ENCODE measurements at regions not wholly inside any gene's neighbourhood (a gene's known extent, or its start where the extent isn't known, plus 50 kb on each side); places are given as distances from the start of the nearest gene placed in this dataset.

DNA sequence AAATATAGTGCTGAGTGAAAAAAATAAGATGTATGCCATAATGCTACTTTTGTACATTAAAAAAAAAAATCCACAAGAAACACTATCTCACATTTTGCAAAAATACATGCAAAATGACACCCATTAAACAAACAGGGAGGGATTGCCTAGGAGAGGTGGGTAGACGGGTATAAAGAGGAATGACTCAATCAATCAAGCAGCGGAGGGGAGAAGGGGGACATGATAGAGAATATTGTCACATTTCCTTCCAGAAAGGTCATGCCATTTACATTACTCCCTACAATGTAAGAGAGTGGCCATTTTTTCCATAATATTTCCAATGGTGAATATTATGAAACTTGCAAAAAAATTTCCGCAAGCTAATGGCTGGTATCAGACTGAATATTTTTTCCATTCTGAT lies 542.3 kb upstream of the TNP1 start:
- ATAC-seq (replicated peaks; ENCODE audit: extremely low read depth, poor library complexity, severe bottlenecking), result no peak
- H3K9me3 Mint-ChIP-seq, result no peaks in the 10 kb centered on the region
- peaks cover 9% of the 10 kb centered on the region for H3K4me1 Mint-ChIP-seq
- H3K36me3 Mint-ChIP-seq (ENCODE audit: insufficient read depth), result no peaks in the 10 kb centered on the region
- H3K4me3 Mint-ChIP-seq, result no peak overlapping the region
- H3K27me3 Mint-ChIP-seq, result no peaks in the 10 kb centered on the region
- DNase-seq (ENCODE audit: low spot score in 2 of 2), result no peak
- no peak overlapping the region for H3K27ac Mint-ChIP-seq (ENCODE audit: low read depth)

DNA sequence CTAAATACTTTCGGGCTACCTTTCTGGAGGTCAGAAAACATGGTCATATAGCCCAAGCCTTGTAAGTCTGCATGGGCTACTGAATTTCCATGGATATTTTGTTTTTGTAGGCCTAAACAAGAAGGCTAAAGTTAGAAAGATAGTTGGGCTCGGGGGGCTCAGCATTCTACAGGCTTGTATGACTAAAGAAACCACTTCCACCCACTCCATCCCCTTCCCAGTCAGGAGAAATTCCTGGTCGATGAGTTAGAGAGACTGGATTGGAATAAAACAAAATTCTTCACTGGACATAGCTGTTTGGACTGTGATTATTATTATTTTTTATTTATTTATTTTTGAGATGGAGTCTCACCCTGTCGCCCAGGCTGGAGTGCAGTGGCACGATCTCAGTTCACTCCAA lies 539.4 kb upstream of the TNP1 start:
- Mint-ChIP-seq H3K36me3 (ENCODE audit: insufficient read depth) (no peaks in the 10 kb centered on the region), H3K27ac (ENCODE audit: low read depth) (no peak overlapping the region), H3K27me3 (no peaks in the 10 kb centered on the region), H3K4me1 (peaks cover 9% of the 10 kb centered on the region), H3K9me3 (no peaks in the 10 kb centered on the region), H3K4me3 (no peak overlapping the region)
- ATAC-seq (replicated peaks; ENCODE audit: extremely low read depth, poor library complexity, severe bottlenecking) (no peak), DNase-seq (ENCODE audit: low spot score in 2 of 2) (no peak)

DNA sequence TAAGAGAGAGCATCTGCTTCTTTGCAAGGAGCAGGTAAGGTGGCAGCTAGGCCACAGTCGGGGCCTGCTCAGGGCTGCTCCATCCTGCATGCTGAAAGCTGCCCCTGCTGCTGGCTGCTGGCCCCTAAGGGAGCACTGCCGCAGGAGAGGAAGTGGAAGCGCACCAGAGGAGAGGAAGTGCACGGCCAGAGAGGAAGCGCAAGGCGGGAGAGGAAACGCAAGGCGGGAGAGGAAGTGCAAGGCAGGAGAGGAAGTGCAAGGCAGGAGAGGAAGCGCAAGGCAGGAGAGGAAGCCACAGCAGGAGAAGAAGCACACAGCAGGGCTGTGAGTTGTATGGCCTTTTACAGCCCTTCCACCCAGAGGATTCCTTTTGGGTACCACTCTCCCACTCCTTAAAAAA lies 539.0 kb upstream of the TNP1 start:
- H3K4me1 Mint-ChIP-seq, result peaks cover 9% of the 10 kb centered on the region
- DNase-seq (ENCODE audit: low spot score in 2 of 2) (no peak), ATAC-seq (replicated peaks; ENCODE audit: extremely low read depth, poor library complexity, severe bottlenecking) (no peak)

DNA sequence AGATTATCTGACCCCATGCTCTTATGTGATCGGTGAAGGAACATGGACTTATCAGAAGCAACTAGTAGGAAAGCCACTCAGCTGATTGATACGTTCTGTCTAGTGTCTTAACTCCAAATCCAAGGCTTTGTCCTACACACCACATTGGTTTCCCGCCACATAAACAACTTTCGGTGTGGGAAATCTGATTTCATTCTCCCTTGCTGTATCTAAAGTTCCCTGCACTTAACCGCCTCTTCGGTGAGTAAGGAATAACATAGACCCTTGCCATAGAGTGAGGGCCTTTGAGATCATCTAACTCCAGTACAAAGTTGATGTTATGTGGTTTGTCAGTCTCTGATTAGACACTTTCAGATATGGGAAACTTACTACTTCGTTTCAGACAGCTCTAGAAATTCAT lies 538.2 kb upstream of the TNP1 start:
- no peak for ATAC-seq (replicated peaks; ENCODE audit: extremely low read depth, poor library complexity, severe bottlenecking)
- Mint-ChIP-seq H3K27ac (ENCODE audit: low read depth) (no peak overlapping the region), H3K9me3 (no peaks in the 10 kb centered on the region), H3K36me3 (ENCODE audit: insufficient read depth) (no peaks in the 10 kb centered on the region), H3K4me1 (peaks cover 9% of the 10 kb centered on the region), H3K4me3 (no peak overlapping the region), H3K27me3 (no peaks in the 10 kb centered on the region)
- no peak for DNase-seq (ENCODE audit: low spot score in 2 of 2)

More for the DNA sequence above, 539.0 kb upstream of the TNP1 start:
- H3K4me3 Mint-ChIP-seq, result peak overlapping the region; percentile 45
- peak overlapping the region; percentile 84 for H3K27ac Mint-ChIP-seq (ENCODE audit: low read depth)
- no peaks in the 10 kb centered on the region for H3K27me3 Mint-ChIP-seq
- no peaks in the 10 kb centered on the region for H3K36me3 Mint-ChIP-seq (ENCODE audit: insufficient read depth)
- H3K9me3 Mint-ChIP-seq, result no peaks in the 10 kb centered on the region

DNA sequence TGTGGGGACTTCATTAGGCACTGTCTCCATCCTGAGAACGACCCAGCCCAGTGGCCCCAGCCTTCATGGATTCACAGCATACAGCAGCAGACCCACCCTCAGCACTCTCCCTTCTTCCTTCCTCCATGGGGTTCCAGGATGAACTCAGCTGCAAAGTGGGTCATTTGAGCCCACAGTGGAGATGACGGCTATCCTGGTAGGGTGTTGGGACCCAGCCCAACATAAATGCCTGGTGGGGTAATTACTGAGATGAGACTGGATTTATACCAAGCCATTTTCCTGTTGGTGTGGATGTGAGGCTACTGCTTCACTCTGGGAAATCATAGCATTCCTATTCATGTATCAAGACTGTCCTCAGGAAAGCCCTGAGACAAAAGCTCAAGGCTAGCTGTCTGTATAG lies 536.7 kb upstream of the TNP1 start:
- H3K4me1 Mint-ChIP-seq, result peaks cover 9% of the 10 kb centered on the region
- H3K27me3 Mint-ChIP-seq, result no peaks in the 10 kb centered on the region
- no peak overlapping the region for H3K27ac Mint-ChIP-seq (ENCODE audit: low read depth)
- H3K4me3 Mint-ChIP-seq, result no peak overlapping the region
- H3K9me3 Mint-ChIP-seq, result peaks cover 4% of the 10 kb centered on the region
- DNase-seq (ENCODE audit: low spot score in 2 of 2) (no peak), ATAC-seq (replicated peaks; ENCODE audit: extremely low read depth, poor library complexity, severe bottlenecking) (no peak)
- H3K36me3 Mint-ChIP-seq (ENCODE audit: insufficient read depth), result no peaks in the 10 kb centered on the region

DNA sequence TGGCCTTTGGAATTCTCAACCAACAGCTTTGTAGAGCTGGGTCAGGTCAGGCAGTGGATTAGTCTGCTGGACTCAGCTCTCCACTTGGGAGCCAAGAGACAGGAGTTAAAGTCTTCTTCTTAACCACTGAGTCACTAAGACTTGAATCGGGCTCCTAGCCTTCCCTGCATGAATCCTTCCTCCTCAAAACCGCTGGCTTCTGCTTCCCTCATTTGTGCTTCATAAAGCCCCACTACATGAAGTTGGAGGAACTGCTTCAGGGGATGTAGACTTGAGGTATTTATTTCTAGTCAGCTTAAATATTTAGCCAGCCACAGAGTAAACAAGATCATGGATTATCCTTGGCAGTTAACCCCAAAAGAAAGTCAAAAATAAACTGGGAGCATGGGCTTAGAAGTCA lies 536.3 kb upstream of the TNP1 start:
- Mint-ChIP-seq H3K27ac (ENCODE audit: low read depth) (no peak overlapping the region), H3K4me3 (no peak overlapping the region), H3K36me3 (ENCODE audit: insufficient read depth) (no peaks in the 10 kb centered on the region), H3K4me1 (peaks cover 9% of the 10 kb centered on the region), H3K9me3 (peaks cover 7% of the 10 kb centered on the region), H3K27me3 (no peaks in the 10 kb centered on the region)
- DNase-seq (ENCODE audit: low spot score in 2 of 2) (no peak), ATAC-seq (replicated peaks; ENCODE audit: extremely low read depth, poor library complexity, severe bottlenecking) (no peak)

DNA sequence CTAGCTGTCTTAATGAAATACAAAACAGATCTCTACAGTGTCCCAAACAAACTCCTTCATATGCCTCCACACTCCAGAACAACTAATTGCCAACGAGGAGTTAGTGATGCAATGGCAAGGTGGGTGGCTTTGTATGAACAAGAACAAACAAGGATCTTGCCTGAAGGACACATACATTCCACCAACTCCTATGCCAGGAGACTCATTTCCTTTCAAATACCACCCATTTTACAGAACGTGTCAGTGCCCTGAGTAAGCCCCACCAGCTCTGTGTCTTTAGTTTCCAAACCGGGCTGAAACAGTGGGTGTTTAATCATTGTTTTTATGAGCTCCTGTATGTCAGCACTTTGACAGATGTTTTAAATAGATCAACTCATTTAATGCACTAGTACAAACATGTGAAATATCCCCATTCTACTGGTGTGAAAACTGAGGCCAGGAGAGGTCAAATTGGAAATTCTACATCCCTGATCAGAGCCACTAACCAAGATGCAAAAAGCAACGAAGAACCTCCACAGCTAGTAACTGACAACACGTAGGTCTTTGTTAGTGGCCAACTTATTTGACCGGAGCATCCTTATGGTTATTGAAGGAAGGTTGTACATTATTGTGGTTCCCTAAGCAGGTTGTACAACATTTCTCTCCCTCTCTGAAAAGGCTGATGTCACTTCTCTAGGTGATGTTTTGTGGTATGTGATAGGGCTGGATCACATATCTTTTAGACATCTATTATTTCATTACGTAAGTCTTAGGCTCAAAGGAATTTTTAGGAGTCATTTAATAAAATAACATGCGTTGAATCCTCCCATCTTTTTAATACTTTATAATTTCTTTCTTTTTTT lies 534.9 kb upstream of the TNP1 start:
- no peak overlapping the region for H3K4me3 Mint-ChIP-seq
- no peak for ATAC-seq (replicated peaks; ENCODE audit: extremely low read depth, poor library complexity, severe bottlenecking)
- H3K27ac Mint-ChIP-seq (ENCODE audit: low read depth), result no peak overlapping the region
- H3K27me3 Mint-ChIP-seq, result no peaks in the 10 kb centered on the region
- peaks cover 9% of the 10 kb centered on the region for H3K4me1 Mint-ChIP-seq
- peaks cover 7% of the 10 kb centered on the region for H3K9me3 Mint-ChIP-seq
- DNase-seq (ENCODE audit: low spot score in 2 of 2), result no peak
- H3K36me3 Mint-ChIP-seq (ENCODE audit: insufficient read depth), result no peaks in the 10 kb centered on the region

DNA sequence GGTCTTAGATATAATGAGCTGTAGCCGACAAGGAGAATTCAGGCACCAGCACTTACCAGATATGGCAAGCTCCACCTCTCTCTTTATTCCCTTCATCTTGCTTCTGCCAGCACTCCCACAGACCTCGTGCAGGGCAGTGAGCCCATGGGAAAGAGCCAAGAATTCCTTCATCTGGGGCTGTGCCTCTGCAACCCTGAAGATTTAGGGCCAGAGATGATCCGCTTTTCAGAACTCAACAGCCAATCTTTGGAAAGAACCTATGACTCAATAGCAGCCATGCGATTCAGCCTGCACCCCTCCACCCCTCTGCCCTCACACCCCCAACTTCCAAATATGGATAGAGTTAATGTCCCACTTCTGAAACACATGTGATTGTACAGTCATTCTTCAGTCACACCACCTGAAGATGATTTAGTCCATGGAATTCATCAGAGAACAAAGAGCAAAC lies 533.7 kb upstream of the TNP1 start:
- DNase-seq (ENCODE audit: low spot score in 2 of 2) (no peak), ATAC-seq (replicated peaks; ENCODE audit: extremely low read depth, poor library complexity, severe bottlenecking) (no peak)
- Mint-ChIP-seq H3K27me3 (no peaks in the 10 kb centered on the region), H3K4me3 (no peak overlapping the region), H3K4me1 (peaks cover 3% of the 10 kb centered on the region), H3K27ac (ENCODE audit: low read depth) (no peak overlapping the region), H3K9me3 (peaks cover 7% of the 10 kb centered on the region), H3K36me3 (ENCODE audit: insufficient read depth) (no peaks in the 10 kb centered on the region)

DNA sequence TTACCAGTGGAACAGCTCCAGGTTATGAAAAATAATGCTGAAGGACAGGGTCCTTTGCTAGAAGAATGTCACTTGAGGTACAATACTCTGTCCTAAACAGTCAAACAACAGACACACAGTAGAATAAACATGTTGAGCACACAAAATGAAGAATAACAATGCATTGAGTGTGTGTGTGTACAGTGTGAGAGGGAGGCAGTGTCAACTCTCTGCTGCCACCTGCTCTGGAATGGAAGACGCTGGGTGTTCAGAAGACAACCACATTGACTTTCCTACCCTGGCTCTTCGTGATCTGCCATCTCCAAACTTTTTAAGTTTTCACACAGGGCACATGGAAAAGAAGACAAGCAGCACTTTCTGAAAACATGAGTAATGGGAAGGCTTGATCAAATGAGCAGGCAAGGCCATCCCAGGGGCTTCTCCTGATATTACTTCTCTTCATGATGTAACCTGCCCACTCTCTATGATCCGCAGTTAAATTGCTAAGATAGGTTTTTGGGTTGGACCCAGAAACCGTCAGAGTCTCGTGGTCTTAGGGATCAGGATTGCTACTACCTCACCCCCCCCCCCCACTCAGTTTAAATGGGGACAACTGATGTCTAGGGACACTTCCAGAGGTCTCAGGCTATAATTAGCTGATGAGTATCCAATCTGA lies 533.2 kb upstream of the TNP1 start:
- no peak for ATAC-seq (replicated peaks; ENCODE audit: extremely low read depth, poor library complexity, severe bottlenecking)
- Mint-ChIP-seq H3K4me1 (no peaks in the 10 kb centered on the region), H3K9me3 (peaks cover 7% of the 10 kb centered on the region), H3K36me3 (ENCODE audit: insufficient read depth) (no peaks in the 10 kb centered on the region), H3K27me3 (no peaks in the 10 kb centered on the region), H3K27ac (ENCODE audit: low read depth) (no peak overlapping the region), H3K4me3 (no peak overlapping the region)
- no peak for DNase-seq (ENCODE audit: low spot score in 2 of 2)

DNA sequence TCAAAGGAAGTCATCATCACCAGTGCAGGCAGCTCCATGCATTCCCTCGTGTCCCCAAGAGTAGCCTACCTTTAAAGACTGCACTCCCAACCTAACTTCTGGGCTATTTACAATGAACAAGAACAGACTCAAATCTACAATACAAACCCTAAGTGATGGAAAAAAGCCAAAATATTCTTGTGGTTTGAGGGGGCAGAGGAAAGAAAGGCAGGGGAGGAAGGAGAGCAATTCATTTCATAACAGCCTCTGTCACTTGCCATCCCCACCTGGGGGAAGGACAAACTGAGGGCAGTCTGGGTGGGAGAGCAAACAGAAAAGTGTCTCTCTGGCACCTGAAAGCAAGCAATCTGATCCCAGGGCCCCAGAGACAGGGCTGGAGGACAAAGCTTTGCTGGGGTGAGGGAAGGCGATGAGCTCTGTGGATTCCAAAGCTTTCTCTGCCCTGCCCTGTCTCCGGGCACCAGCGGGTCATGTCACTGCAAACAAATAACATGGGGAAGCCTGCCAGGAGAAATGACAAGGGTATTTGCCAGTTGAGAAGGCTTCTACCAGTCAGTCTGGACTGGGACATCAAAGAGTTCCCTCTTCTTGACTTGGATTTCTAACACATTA lies 528.0 kb upstream of the TNP1 start:
- Mint-ChIP-seq H3K27ac (ENCODE audit: low read depth) (no peak overlapping the region), H3K4me1 (no peaks in the 10 kb centered on the region), H3K36me3 (ENCODE audit: insufficient read depth) (no peaks in the 10 kb centered on the region), H3K4me3 (no peak overlapping the region), H3K27me3 (peaks cover 8% of the 10 kb centered on the region), H3K9me3 (peaks cover 11% of the 10 kb centered on the region)
- no peak for ATAC-seq (replicated peaks; ENCODE audit: extremely low read depth, poor library complexity, severe bottlenecking)
- no peak for DNase-seq (ENCODE audit: low spot score in 2 of 2)

DNA sequence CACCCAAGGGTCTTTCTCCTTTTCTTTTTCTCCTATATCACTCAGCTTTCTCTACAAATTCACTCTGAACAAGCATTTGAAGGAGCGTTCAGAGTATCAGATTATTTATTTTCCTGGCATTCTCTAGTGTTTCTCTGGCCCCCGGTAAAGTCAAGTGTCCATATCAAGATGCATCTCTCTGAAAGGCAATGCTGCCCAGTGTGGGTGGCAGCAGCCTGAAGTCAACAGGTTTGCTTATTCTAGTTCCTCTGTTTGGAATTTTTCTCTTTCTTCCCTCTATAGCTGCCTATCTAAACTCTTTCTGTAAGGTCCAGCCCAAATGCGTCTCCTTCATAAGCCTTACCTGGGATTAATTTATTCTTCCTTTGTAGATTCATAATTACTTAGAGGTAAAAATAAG lies 526.2 kb upstream of the TNP1 start:
- Mint-ChIP-seq H3K4me3 (no peak overlapping the region), H3K9me3 (peaks cover 4% of the 10 kb centered on the region), H3K27ac (ENCODE audit: low read depth) (no peak overlapping the region), H3K36me3 (ENCODE audit: insufficient read depth) (no peaks in the 10 kb centered on the region), H3K4me1 (no peaks in the 10 kb centered on the region), H3K27me3 (peaks cover 8% of the 10 kb centered on the region)
- DNase-seq (ENCODE audit: low spot score in 2 of 2) (no peak), ATAC-seq (replicated peaks; ENCODE audit: extremely low read depth, poor library complexity, severe bottlenecking) (no peak)

DNA sequence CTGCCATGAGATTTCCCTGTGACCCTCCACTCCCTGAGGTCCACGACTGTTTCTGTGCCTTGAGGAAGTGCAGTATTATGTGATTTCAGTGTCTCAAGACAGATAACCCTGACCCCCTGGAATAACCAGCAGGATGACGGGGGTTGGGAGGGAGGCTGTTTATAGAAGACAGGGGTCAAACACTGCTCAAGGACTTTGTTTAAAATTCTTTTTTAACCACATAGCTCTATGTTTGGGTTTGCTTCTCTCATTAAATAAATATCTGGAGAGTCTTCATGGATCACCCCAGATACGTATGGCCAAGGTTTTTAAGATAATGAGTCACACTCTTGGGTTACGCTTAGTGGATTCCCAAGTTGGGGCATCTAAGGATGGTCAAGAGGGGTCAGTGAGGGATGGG lies 523.8 kb upstream of the TNP1 start:
- no peak overlapping the region for H3K4me3 Mint-ChIP-seq
- no peaks in the 10 kb centered on the region for H3K4me1 Mint-ChIP-seq
- no peak overlapping the region for H3K27ac Mint-ChIP-seq (ENCODE audit: low read depth)
- ATAC-seq (replicated peaks; ENCODE audit: extremely low read depth, poor library complexity, severe bottlenecking) (no peak), DNase-seq (ENCODE audit: low spot score in 2 of 2) (no peak)
- H3K36me3 Mint-ChIP-seq (ENCODE audit: insufficient read depth), result no peaks in the 10 kb centered on the region
- H3K27me3 Mint-ChIP-seq, result peaks cover 8% of the 10 kb centered on the region
- peaks cover 4% of the 10 kb centered on the region for H3K9me3 Mint-ChIP-seq

DNA sequence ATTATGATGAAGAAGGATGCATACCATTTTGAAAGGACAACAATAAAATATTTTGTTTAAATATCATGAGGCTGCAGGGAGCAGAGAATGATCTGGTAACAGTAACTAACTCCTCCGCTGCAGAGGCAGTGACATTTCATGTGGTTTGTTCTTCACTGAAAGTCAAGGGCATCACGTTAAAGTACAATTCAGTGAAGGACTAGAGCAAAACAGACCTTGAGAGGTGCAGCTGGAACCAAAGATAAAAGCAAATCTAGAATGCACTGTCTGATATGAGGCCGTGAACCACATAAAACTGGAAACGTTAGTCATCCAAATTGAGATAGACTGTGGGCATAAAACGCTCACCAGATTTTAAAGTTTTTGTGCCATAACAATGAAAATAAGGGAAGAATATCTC lies 522.9 kb upstream of the TNP1 start:
- Mint-ChIP-seq H3K27ac (ENCODE audit: low read depth) (no peak overlapping the region), H3K4me3 (no peak overlapping the region), H3K36me3 (ENCODE audit: insufficient read depth) (no peaks in the 10 kb centered on the region), H3K9me3 (peaks cover 4% of the 10 kb centered on the region), H3K4me1 (no peaks in the 10 kb centered on the region), H3K27me3 (peaks cover 8% of the 10 kb centered on the region)
- DNase-seq (ENCODE audit: low spot score in 2 of 2) (no peak), ATAC-seq (replicated peaks; ENCODE audit: extremely low read depth, poor library complexity, severe bottlenecking) (no peak)
